ENCODE measurements at regions not wholly inside any gene's neighbourhood (a gene's known extent, or its start where the extent isn't known, plus 50 kb on each side); places are given as distances from the start of the nearest gene placed in this dataset.

DNA sequence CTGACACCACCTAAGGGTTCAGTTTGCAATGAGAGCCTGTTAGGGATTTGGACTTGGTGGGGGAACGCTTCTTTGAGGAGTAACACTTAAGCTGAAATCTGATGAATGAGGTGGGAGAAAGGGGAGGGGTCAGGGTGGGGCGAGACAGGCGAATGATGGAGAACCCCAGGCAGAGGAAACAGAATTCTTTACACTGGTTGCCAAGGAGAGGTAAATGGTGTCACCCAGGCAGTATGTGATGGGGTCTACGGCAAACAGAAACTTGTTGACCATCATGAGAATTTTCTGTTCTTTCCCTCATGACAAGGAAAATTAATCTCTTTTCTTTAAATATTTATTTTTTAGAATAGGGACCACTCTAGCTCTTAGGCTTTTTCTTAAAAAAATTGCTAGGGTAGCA, 157.2 kb upstream of the MITF start:
- DNase-seq (ENCODE audit: low read depth in 1 of 2, low spot score in 1 of 2): no peak
- TF ChIP-seq JUND (IDR thresholded peaks at IDR 0.05; ENCODE audit: low read depth): no peak
- in situ Hi-C loops (cut with HindIII; ENCODE audit: low pct_unique_long_range_greater_than_20kb, low sequenced_read_pairs): no loop called here

DNA sequence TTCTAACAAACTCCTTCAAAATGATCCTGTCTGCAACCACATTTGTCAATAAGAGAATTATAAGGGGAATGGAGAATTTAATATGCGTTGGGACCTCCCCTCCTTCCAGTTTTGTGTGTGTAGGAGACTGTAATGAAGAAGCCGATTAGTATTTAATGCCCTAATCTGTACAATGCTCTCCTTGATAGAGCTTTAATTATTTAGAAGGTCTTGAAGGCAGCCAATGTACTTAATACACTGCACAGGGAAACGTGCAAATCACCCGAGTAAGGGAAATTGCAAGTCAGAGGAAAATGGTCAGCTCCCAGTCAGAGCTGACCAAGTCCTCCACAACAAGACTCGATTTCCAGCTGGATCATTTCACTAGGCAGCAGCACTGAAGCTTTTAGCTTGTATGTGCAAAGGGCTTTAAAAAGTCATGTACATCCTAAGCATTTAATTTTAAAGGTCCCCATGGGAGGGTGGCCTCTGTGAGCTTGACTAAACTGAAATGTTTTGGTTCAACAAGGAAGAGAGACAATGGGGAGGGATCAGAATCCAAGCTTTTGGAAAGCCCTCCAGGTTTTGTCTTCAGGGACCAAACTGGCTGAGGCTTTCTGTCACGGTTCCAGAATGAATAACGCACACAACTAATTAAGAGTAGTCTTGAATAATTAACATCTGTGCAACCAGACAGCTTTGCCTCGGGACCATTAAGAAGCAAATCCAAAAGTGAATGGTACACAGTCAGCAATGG, 159.8 kb upstream of the MITF start:
- in situ Hi-C loops (cut with HindIII; ENCODE audit: low pct_unique_long_range_greater_than_20kb, low sequenced_read_pairs): no loop called here
- DNase-seq (ENCODE audit: low read depth in 1 of 2, low spot score in 1 of 2): no peak
- no peak for TF ChIP-seq JUND (IDR thresholded peaks at IDR 0.05; ENCODE audit: low read depth)

DNA sequence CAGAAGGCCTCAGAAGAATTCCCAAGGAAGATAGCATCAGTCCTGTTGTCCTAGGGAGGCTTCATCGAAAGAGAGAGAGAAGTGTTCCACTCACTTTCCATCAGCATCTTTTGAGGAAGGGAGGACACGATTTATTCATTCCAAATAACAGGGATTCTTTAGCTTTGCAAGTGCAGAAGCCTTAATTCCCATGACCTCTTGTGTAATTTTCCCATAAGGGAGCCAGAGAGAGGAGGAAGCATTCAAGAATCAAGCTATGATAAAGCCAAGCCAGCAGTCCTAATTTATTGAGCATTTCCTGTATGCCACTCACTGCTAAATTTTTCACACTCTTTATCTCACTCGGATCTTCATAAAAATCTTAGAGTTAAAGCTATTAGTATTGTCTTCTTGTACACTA, 169.7 kb upstream of the MITF start:
- in situ Hi-C loops (cut with HindIII; ENCODE audit: low pct_unique_long_range_greater_than_20kb, low sequenced_read_pairs): no loop called here
- DNase-seq (ENCODE audit: low read depth in 1 of 2, low spot score in 1 of 2): no peak

DNA sequence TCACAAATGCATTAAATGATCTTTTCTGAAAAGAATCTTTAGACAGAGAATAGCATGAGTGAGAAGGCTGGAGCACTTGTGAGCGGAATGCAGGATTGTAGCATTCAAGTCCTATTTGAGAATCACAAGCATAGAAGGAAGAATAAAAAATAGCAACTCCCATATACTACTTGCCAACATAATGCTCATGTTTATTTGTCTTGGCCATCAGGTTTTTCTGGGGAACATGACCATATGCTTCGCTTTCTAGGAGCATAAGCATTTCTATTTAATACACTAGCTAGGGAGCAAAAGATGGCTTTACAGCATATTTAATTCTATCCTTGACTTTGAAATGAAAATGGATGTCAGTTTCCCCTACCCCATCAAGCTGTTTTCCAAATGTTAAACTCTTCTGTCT, 170.3 kb upstream of the MITF start:
- TF ChIP-seq JUND (IDR thresholded peaks at IDR 0.05; ENCODE audit: low read depth): no peak
- in situ Hi-C loops (cut with HindIII; ENCODE audit: low pct_unique_long_range_greater_than_20kb, low sequenced_read_pairs): no loop called here
- no peak for DNase-seq (ENCODE audit: low read depth in 1 of 2, low spot score in 1 of 2)

More for the DNA sequence above, 169.7 kb upstream of the MITF start:
- TF ChIP-seq JUND (IDR thresholded peaks at IDR 0.05; ENCODE audit: low read depth): no peak

DNA sequence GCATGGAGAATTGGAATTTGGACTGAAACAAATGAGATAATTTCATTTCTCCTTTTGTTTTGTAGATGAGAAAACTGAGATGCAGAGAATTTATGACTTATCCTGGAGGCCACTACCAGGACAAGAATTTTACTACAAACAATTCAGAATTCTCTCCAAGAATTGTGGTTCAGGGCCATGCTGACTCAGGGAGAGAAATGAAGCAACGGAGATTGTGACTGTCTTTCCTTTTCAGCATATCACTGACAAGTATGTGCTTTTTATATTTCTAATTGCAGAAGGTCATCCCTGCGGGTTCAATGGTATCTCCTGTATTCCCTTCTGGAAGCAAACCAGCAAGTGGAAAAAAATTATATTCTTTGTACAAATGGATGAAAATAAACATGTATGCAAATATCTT, 170.8 kb upstream of the MITF start:
- no peak for DNase-seq (ENCODE audit: low read depth in 1 of 2, low spot score in 1 of 2)
- no peak for TF ChIP-seq JUND (IDR thresholded peaks at IDR 0.05; ENCODE audit: low read depth)
- in situ Hi-C loops (cut with HindIII; ENCODE audit: low pct_unique_long_range_greater_than_20kb, low sequenced_read_pairs): no loop called here

DNA sequence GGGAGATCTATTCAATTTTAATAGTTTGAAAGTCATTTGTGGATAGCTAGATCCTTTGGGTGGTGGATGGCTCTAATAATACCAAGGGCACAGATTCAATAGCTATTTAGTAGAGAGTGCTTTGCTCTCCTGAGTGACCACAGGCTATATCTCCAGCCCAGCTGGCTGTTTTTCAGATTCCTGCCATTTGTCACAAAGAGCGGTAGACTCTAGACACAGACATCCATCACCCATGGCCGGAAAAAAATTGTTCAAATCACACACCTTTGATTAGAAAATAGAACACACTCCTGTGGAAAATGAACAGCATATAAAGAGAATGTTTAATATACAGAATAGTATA, 171.6 kb upstream of the MITF start:
- in situ Hi-C loops (cut with HindIII; ENCODE audit: low pct_unique_long_range_greater_than_20kb, low sequenced_read_pairs): no loop called here
- TF ChIP-seq JUND (IDR thresholded peaks at IDR 0.05; ENCODE audit: low read depth): no peak
- DNase-seq (ENCODE audit: low read depth in 1 of 2, low spot score in 1 of 2): no peak

DNA sequence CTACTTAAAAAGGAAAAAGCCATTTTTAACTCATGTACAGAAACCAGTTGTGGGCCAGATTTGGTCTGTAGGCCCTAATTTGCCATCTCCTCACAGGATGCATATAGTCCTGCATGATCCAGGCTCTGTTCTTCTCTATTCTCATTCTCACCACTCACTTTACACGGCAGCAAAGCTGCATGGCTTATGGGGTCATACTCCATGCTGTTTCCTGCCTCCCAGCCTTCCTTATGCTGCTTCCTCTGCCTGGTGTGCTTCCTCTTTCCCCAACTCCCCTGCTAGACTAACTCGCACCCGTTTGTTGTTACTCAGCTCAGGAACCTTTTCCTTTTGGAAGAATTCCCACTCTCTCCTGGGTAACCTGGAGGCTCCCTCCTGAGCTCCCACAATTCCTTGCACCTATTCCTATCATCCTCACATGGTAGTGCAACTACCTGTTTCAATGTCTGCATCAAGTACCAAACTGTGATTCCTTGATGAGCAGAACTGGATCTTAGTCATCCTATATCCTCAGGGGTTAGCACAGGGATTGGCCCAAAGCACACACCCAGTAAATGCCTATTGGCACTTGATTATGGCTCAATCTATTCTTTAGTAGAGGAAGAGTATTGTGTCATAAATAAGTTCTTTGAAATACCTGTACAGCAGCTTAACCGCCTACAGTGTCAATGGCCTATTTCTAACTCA, 172.1 kb upstream of the MITF start:
- DNase-seq (ENCODE audit: low read depth in 1 of 2, low spot score in 1 of 2): no peak
- TF ChIP-seq JUND (IDR thresholded peaks at IDR 0.05; ENCODE audit: low read depth): no peak
- in situ Hi-C loops (cut with HindIII; ENCODE audit: low pct_unique_long_range_greater_than_20kb, low sequenced_read_pairs): no loop called here

DNA sequence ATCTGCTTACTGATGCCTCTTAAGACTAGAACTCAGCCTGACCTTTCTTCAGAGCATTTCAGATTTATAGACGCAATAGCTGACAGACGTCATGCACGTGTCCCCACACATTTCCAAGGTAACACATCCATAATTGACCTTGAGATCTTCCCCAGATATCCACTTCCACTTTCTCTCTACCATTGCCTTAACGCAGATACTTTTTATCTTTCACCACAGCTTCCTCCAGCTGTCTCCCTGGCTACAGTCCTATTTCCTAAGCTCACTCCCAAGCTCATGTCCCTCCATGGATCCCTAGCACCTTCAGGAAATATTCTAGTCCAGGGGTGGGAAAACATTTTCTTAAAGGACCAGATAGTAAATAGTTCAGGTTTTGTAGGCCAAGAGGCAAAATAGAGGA, 173.0 kb upstream of the MITF start:
- TF ChIP-seq JUND (IDR thresholded peaks at IDR 0.05; ENCODE audit: low read depth): no peak
- no peak for DNase-seq (ENCODE audit: low read depth in 1 of 2, low spot score in 1 of 2)
- in situ Hi-C loops (cut with HindIII; ENCODE audit: low pct_unique_long_range_greater_than_20kb, low sequenced_read_pairs): no loop called here

DNA sequence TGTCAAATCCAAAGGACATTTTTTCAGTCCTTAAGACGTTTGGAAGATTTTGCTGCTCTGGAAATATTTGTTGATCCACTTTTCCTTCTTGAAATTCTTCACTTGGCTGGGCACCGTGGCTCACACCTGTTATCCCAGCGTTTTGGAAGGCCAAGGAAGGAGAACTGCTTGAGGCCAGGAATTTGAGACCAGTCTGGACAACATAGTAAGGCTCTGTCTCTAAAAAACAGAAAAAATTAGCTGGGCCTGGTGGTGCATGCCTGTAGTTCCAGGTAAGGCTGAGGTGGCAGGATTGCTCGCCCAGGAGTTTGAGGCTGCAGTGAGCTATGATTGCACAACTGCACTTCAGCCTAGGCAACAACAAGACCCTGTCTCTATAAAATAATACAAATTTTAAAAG, 173.9 kb upstream of the MITF start:
- in situ Hi-C loops (cut with HindIII; ENCODE audit: low pct_unique_long_range_greater_than_20kb, low sequenced_read_pairs): no loop called here
- TF ChIP-seq JUND (IDR thresholded peaks at IDR 0.05; ENCODE audit: low read depth): no peak
- DNase-seq (ENCODE audit: low read depth in 1 of 2, low spot score in 1 of 2): no peak

DNA sequence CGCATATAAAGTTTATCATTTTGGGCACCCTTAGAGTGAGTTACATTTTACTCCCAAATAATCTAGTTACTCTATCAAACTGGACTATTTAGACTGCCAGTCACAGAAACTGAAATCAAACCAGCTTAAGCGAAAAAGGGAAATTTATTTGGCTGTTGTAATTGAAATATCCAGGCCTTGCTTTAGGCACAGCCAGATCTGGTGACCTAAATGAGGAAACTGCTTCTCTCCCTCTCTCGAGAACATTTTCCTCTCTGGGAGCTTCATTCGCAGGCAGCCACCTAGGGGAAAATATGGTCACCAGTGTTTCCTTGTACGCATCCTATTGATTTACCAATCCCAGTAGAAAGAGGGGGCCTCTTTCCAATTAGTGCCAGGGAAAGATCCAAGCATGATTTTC, 175.3 kb upstream of the MITF start:
- no peak for DNase-seq (ENCODE audit: low read depth in 1 of 2, low spot score in 1 of 2)
- TF ChIP-seq JUND (IDR thresholded peaks at IDR 0.05; ENCODE audit: low read depth): no peak
- in situ Hi-C loops (cut with HindIII; ENCODE audit: low pct_unique_long_range_greater_than_20kb, low sequenced_read_pairs): no loop called here

DNA sequence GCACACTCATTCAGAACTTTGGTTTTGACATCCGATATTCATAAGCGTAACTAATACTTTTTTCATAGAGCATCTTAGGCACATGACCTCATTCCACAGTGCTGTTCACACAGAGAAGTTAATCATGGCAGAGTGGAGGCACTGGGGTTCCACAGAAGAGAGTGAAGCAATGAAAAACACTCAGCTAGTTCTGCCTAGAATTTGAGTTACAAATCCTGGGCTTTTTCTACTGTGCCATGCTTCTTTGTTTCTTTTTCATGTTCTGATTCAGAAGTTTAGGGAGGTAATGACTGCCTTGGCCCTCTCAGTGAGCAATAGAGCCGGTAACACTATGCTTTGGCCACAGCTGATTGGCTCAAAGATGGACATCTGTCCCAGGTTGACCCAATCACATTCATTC, 176.1 kb upstream of the MITF start:
- no peak for TF ChIP-seq JUND (IDR thresholded peaks at IDR 0.05; ENCODE audit: low read depth)
- DNase-seq (ENCODE audit: low read depth in 1 of 2, low spot score in 1 of 2): no peak
- in situ Hi-C loops (cut with HindIII; ENCODE audit: low pct_unique_long_range_greater_than_20kb, low sequenced_read_pairs): no loop called here

DNA sequence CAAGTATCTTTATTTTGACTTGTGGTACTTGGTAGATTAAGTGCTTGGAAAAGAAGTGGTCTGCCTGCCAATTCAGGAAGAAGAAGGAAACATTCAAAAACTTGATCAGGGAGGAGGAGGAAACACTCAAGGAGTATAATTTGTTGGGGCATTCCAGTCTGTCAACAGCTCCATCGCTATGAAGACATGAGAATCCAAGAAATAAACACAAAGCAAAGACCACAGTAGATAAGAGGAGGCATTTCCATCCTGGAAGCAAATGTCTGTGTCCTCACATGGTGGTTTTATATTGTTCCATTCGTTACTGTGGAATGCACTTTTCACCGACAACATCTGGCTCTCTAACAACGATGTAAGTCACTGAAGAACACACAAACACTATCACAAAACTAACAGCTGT, 176.1 kb upstream of the FRMD4B start:
- TF ChIP-seq JUND (IDR thresholded peaks at IDR 0.05; ENCODE audit: low read depth): no peak
- in situ Hi-C loops (cut with HindIII; ENCODE audit: low pct_unique_long_range_greater_than_20kb, low sequenced_read_pairs): no loop called here
- DNase-seq (ENCODE audit: low read depth in 1 of 2, low spot score in 1 of 2): no peak

DNA sequence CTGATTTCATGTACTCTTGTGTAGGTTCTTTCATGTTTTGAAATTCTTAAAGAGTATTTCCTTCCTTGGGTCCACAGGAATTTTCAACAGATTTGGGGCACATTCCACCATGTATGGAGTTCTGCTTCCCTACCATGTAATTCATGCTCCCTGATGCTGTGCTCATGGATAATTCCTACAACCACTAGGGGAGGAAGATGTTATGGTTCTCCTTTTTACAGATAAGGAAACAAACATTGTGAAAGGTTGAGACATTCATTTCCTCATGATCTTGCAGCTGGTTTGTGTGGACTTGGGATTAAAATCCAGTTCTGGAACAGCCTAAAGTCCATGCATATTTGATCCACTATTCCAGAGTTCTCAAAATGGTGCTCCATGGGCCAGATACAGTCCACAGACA, 174.9 kb upstream of the FRMD4B start:
- no peak for DNase-seq (ENCODE audit: low read depth in 1 of 2, low spot score in 1 of 2)
- in situ Hi-C loops (cut with HindIII; ENCODE audit: low pct_unique_long_range_greater_than_20kb, low sequenced_read_pairs): no loop called here
- no peak for TF ChIP-seq JUND (IDR thresholded peaks at IDR 0.05; ENCODE audit: low read depth)

DNA sequence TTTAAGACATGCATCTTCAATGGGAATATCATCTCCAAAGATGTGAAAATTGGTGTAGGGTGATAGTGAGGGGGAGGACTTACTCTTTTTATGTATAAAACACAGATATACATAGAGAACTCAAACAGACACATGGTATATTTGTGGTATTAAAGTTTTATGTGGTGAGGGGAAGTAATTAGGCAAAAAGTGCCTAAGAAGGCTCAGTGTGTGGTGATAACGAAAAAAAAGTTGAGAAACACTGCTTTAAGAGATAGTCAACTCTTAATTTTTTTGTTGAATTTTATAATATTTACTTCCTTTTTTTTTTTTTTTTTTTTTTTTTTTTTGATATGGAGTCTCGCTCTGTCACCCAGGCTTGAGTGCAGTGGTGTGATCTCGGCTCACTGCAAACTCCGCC, 174.2 kb upstream of the FRMD4B start:
- no peak for TF ChIP-seq JUND (IDR thresholded peaks at IDR 0.05; ENCODE audit: low read depth)
- in situ Hi-C loops (cut with HindIII; ENCODE audit: low pct_unique_long_range_greater_than_20kb, low sequenced_read_pairs): no loop called here
- DNase-seq (ENCODE audit: low read depth in 1 of 2, low spot score in 1 of 2): no peak
